EL (cell line): ENCODE measurements at regions not wholly inside any gene's neighbourhood (a gene's known extent, or its start where the extent isn't known, plus 50 kb on each side); places are given as distances from the start of the nearest gene placed in this dataset.

Experiments
- DNase-seq: peaks from one replicate; pipeline ENCODE4 v3.0.0-alpha.2; 2016

- DNase-seq = no peak
Measured at GRCh38 chr21:14716761-14717396, 170.8 kb upstream of the SAMSN1 start.

GRCh38 chr21:14713109-14713508 is 167.0 kb upstream of the SAMSN1 start:
- DNase-seq = no peak

GRCh38 chr21:14712121-14712715 is 166.1 kb upstream of the SAMSN1 start:
- peak; percentile 38 for DNase-seq

- DNase-seq = no peak
Measured at GRCh38 chr21:14711287-14711686, 165.2 kb upstream of the SAMSN1 start.

GRCh38 chr21:14707511-14708020 is 161.5 kb upstream of the SAMSN1 start:
- DNase-seq = no peak

GRCh38 chr21:14706712-14707510 is 160.8 kb upstream of the SAMSN1 start:
- no peak for DNase-seq

- no peak for DNase-seq
Measured at GRCh38 chr21:14699433-14700407, 153.6 kb upstream of the SAMSN1 start.

- no peak for DNase-seq
Measured at GRCh38 chr21:14697769-14698168, 151.7 kb upstream of the SAMSN1 start.

GRCh38 chr21:14694817-14695216 is 148.7 kb upstream of the SAMSN1 start:
- DNase-seq = no peak

GRCh38 chr21:14693997-14694396 is 147.9 kb upstream of the SAMSN1 start:
- no peak for DNase-seq

- no peak for DNase-seq
Measured at GRCh38 chr21:14691914-14692313, 145.8 kb upstream of the SAMSN1 start.

- DNase-seq = no peak
Measured at GRCh38 chr21:14690886-14691285, 144.8 kb upstream of the SAMSN1 start.

- no peak for DNase-seq
Measured at GRCh38 chr21:14688936-14689335, 142.8 kb upstream of the SAMSN1 start.

GRCh38 chr21:14688412-14688811 is 142.3 kb upstream of the SAMSN1 start:
- DNase-seq = no peak

- no peak for DNase-seq
Measured at GRCh38 chr21:14687268-14687625, 141.1 kb upstream of the SAMSN1 start.

- no peak for DNase-seq
Measured at GRCh38 chr21:14686466-14687267, 140.6 kb upstream of the SAMSN1 start.

GRCh38 chr21:14685568-14685967 is 139.5 kb upstream of the SAMSN1 start:
- DNase-seq = no peak

GRCh38 chr21:14684071-14684470 is 138.0 kb upstream of the SAMSN1 start:
- DNase-seq = no peak

- DNase-seq = no peak
Measured at GRCh38 chr21:14683063-14683462, 136.9 kb upstream of the SAMSN1 start.

GRCh38 chr21:14678973-14679574 is 133.0 kb upstream of the SAMSN1 start:
- DNase-seq = no peak

GRCh38 chr21:14677639-14678179 is 131.6 kb upstream of the SAMSN1 start:
- DNase-seq = no peak
